HAP-1 (cell line): ENCODE measurements at regions not wholly inside any gene's neighbourhood (a gene's known extent, or its start where the extent isn't known, plus 50 kb on each side); places are given as distances from the start of the nearest gene placed in this dataset.

ENCODE experiments used
- DNase-seq, 2 experiments: peaks; one replicate each; pipeline ENCODE4 v3.0.0-alpha.2; 2016 to 2020; ENCODE audit warnings: low spot score in 2 of 2
- H3K27me3 ChIP-seq: fragments of 250-450 bp; sonication (Bioruptor Pico); 2 replicates; pipeline ENCODE4 v1.5.1; 2020; ENCODE audit warnings: low read depth, mild to moderate bottlenecking, moderate library complexity
- H3K36me3 ChIP-seq: fragments of 250-450 bp; sonication (Bioruptor Pico); replicated peaks from 2 replicates; pipeline ENCODE4 v1.5.1; 2020; ENCODE audit warnings: mild to moderate bottlenecking
- H3K4me1 ChIP-seq: fragments of 250-450 bp; sonication (Bioruptor Pico); 2 replicates; pipeline ENCODE4 v1.5.1; 2020; ENCODE audit warnings: mild to moderate bottlenecking
- H3K4me3 ChIP-seq: fragments of 250-450 bp; sonication (Bioruptor Pico); 2 replicates; pipeline ENCODE4 v1.5.1; 2020; ENCODE audit warnings: mild to moderate bottlenecking, moderate library complexity
- H3K9me3 ChIP-seq: fragments of 250-450 bp; sonication (Bioruptor Pico); 2 replicates; pipeline ENCODE4 v1.5.1; 2020; ENCODE audit warnings: mild to moderate bottlenecking, moderate library complexity
- in situ Hi-C: fragments of 300-500 bp; cut with MboI; formaldehyde crosslinking; loops from 3 replicates; pipeline ENCODE4 v1.14.3; 2020; ENCODE audit warnings: low sequenced_read_pairs, inconsistent platforms, mixed read lengths

DNA sequence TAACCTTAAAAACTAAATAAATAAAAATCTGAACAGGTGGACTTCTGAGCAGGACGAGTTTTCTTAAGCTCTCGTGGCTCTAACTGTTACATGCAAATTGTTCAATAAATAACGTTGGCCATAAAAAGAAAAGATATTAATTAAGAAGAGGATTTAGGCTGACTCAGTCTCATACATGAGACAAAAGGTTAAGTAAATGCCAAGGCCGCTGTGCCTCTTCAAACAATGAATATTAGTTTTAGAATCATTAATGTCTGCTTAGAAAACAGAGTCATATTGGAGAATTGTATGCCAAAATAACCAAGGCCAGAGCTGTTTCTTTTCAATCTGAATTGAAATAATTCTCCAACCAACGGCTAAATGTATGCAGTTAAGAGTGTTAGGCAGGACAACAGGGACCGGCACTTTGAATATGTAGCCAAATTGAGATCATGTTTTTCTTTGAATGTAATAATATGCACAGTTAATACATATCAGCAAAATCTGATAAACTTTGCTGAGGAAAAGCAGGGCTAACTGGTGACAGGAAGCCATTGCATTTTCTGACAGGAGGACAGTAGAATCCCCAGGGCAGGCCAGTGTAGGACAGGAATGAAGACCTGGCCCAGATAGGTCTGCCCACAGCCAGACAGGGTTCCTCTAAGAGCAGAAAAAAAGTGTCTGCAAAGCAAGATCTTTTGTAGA lies 1041.4 kb upstream of the FANCL start:
- no peak for DNase-seq
- Histone ChIP-seq H3K27me3 (no peaks in the 10 kb centered on the region), H3K4me3 (no peak overlapping the region), H3K9me3 (no peaks in the 10 kb centered on the region), H3K36me3 (no peaks in the 10 kb centered on the region), H3K4me1 (no peaks in the 10 kb centered on the region)
- in situ Hi-C loops = loop anchor here (25.0 kb wide), 1 partner anchor 1280 kb away; the partner anchor contains the start of gene BCL11A

DNA sequence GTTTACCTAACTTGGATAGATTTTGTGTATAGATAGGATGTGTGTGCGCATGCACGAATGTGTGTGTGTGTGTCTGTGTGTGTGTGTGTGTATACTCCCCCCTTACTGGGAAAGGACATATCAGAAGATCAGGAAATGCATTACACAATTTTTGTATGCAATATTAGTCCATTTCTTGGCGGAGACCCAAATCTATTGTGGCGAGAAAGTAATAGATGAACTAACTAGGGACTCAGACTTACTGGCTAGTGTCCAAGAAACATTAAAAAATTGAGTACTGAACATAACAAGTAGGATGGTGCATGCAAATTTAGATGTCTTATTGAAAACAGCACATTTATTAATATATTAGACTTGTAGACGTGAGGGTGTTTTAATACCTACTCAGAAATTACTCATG lies 1036.5 kb upstream of the FANCL start:
- H3K27me3 ChIP-seq = no peaks in the 10 kb centered on the region
- H3K9me3 ChIP-seq = no peaks in the 10 kb centered on the region
- no peaks in the 10 kb centered on the region for H3K4me1 ChIP-seq
- DNase-seq = no peak
- in situ Hi-C loops = loop anchor here (25.0 kb wide), 1 partner anchor 1285 kb away; the partner anchor contains the start of gene BCL11A
- no peaks in the 10 kb centered on the region for H3K36me3 ChIP-seq
- H3K4me3 ChIP-seq = no peak overlapping the region

DNA sequence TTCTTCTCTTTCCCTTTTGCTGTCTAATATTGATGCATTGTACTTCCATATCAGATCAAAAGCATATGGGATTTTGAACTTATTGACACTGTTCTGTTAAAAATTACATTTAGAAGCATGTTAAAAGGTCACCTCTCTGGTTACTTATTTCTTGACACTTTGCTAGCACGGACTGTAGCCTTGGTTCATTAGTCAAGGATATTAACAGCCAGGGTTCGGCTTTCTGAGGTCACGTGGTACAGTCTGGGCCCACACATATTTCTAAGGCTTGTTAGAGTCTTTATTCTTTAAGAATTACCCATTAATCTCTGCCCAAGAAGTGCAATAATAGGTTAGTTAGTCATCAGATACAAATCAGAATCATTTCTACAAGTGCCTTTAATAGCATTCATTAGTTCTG lies 1035.8 kb upstream of the FANCL start:
- Histone ChIP-seq H3K9me3 (no peaks in the 10 kb centered on the region), H3K4me3 (no peak overlapping the region), H3K27me3 (0 out of 2 replicates have a peak, but pooled peaks cover 3% of the 10 kb centered on the region), H3K36me3 (no peaks in the 10 kb centered on the region), H3K4me1 (no peaks in the 10 kb centered on the region)
- in situ Hi-C loops = loop anchor here (25.0 kb wide), 1 partner anchor 1285 kb away; the partner anchor contains the start of gene BCL11A
- DNase-seq = no peak

DNA sequence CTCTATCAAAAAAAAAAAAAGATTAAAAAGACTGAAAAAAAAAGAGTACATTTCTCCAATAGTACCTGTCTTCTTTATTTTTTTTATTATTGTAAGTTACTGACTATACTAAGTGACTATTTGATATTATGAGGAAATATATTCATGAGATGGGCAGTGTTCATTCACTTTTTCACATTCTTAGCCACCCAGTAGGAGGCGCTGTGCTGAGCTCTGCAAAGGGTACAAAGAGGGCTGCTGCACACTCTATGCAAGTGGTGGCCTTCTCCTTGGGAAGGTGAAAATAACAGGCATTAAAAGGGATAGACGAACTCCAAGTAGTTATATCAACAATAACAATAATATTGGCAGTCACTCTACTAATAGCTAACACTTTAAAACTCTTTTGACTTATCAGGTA lies 1034.9 kb upstream of the FANCL start:
- in situ Hi-C loops = loop anchor here (25.0 kb wide), 1 partner anchor 1286 kb away; the partner anchor contains the start of gene BCL11A
- DNase-seq = peak in 1 of 2 experiments; percentile 54

DNA sequence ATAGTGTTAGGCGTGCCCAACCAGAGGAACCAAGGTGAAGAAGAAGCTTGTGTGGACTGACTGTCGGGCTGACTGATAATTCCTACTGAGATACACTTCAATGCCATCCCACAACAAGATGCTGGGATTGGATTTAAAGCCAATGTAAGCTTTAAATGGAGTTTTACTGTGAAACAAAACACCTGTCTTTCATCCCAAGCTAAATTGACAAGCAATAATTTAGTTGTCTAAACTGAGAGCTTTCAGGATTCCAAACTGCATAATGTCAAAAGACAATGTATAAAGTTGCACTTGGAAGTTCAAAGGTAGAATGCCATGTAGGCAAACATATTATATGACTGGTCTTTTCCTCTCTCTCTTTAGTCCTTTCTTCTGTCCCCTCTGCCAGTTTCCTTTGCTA lies 1025.3 kb upstream of the FANCL start:
- Histone ChIP-seq H3K9me3 (no peaks in the 10 kb centered on the region), H3K4me3 (no peak overlapping the region), H3K36me3 (no peaks in the 10 kb centered on the region), H3K4me1 (no peaks in the 10 kb centered on the region), H3K27me3 (no peaks in the 10 kb centered on the region)
- DNase-seq = no peak
- in situ Hi-C loops = no loop called here

More for the DNA sequence above, 1034.9 kb upstream of the FANCL start:
- H3K4me1 ChIP-seq = no peaks in the 10 kb centered on the region
- no peak overlapping the region for H3K4me3 ChIP-seq
- H3K27me3 ChIP-seq = 0 out of 2 replicates have a peak, but pooled peaks cover 3% of the 10 kb centered on the region
- no peaks in the 10 kb centered on the region for H3K36me3 ChIP-seq
- no peaks in the 10 kb centered on the region for H3K9me3 ChIP-seq

DNA sequence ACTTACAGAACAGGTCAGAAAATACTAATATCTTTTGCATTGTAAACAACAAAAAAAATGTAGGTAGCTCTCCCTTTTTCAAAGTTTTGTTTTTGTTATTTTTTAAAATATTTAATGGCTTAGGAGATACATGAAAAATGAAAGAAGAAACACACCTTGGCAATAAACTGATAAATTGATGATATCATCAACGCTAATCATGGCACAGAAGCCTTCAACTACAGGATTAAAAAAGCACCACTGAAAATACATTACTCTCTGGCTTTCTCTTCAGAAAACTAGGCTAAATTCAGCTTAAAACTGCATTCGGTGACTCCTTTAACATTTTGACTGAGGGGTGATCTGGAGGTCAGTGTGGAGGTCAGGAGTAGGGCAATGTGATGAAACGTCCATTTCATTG lies 1018.8 kb upstream of the FANCL start:
- in situ Hi-C loops = no loop called here
- no peaks in the 10 kb centered on the region for H3K27me3 ChIP-seq
- no peaks in the 10 kb centered on the region for H3K4me1 ChIP-seq
- H3K36me3 ChIP-seq = no peaks in the 10 kb centered on the region
- H3K9me3 ChIP-seq = no peaks in the 10 kb centered on the region
- DNase-seq = no peak
- H3K4me3 ChIP-seq = no peak overlapping the region

DNA sequence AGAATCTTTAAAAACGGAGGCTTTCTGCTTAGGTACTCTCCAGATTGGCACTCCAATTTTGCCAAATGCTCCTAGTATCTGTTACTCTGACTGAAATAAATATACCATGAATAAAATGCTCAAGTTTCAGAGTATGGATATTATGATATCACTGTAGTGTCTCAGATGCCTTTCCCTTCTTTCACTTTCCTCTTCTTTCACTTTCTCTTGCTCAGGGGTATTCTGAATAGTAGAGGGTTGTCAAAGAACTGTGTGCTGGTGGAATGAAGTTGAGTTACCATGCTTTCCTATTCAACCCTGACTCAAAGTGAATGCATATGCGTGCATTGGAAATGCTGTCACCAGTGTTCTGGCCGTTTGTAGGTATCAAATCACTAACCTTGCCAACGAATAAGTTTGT lies 1015.2 kb upstream of the FANCL start:
- no peaks in the 10 kb centered on the region for H3K27me3 ChIP-seq
- in situ Hi-C loops = no loop called here
- no peak overlapping the region for H3K4me3 ChIP-seq
- no peaks in the 10 kb centered on the region for H3K9me3 ChIP-seq
- H3K36me3 ChIP-seq = no peaks in the 10 kb centered on the region
- no peaks in the 10 kb centered on the region for H3K4me1 ChIP-seq
- no peak for DNase-seq

DNA sequence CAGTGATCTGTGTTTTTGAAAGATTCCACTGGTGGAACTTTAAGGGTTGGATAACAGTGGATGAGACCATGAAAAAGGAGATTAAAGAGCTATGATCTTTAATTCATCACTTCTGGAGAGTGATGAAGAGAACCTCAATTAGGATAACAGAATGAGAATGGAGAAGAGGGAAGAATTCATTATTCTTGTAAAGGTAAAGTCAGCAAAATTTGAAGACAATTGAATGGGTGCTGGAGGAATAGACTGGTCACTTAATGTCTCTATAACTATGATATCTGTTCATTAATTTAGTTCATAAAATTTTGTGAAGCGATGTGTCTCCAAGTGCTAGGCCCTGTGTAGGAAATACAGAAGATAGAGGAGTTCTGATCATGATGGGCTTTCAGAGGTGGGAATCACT lies 1013.2 kb upstream of the FANCL start:
- Histone ChIP-seq H3K27me3 (no peaks in the 10 kb centered on the region), H3K4me1 (no peaks in the 10 kb centered on the region), H3K36me3 (no peaks in the 10 kb centered on the region), H3K9me3 (no peaks in the 10 kb centered on the region), H3K4me3 (no peak overlapping the region)
- DNase-seq = no peak
- in situ Hi-C loops = no loop called here

DNA sequence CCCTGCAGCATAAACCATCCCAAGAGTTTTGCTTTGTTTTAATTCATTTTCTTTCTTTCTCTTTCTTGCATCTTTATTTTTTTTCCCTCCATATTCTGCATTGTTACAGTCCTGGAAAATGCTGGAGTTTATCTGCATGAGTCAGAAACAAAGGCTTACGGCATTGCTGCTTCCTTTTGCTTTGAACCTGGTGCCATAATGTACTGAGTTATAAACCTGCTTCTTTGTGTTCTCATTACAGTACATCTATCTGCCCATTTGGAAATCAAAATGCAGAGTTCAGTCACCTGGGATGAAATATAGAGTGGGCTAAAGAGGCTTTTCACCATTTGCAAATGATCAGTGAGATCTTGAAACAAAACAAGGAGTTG lies 1009.2 kb upstream of the FANCL start:
- H3K4me3 ChIP-seq = no peak overlapping the region
- H3K4me1 ChIP-seq = no peaks in the 10 kb centered on the region
- DNase-seq = no peak
- in situ Hi-C loops = no loop called here
- no peaks in the 10 kb centered on the region for H3K27me3 ChIP-seq
- H3K36me3 ChIP-seq = no peaks in the 10 kb centered on the region
- no peaks in the 10 kb centered on the region for H3K9me3 ChIP-seq

DNA sequence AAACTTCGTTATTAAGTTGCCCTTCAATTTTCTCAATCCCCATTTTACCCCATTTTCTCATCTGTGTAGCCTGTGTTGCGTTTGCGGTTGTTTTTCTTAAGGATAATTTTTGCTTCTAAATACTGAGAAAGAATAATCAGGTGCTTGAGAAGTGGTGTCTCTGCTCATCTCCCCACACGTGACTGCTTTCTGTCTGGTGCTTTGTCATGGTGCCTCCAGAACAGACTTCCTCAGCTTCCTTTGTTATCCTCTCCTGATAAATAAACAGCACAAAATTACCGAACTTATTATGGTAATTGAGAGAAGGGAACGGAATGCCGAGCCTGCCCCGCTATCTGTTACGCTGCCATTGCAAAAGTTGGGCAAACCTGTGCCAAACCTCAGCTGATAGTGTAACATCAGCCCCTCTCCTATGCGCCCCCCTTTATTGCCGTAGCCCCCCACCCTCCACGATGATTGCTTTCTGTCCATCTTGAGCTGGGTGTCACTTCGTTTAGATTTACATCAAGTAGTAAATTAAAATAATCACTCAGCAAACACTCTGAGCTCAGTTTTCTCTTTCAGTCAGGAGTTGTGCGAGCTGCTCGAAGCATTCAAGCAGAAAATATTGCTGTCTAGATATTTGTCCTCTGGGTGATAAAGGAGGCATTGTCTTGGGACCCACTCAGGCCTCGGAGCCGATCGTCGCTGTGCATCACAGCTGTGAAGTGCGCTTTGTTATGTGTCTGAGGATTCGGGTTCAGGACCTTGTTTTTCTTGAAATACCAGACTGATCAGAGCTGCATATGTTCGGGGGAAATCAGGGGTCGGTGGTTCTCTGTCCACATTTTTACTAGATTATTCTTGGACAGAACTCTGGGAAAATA lies 1008.5 kb upstream of the FANCL start:
- Histone ChIP-seq H3K36me3 (no peaks in the 10 kb centered on the region), H3K4me3 (no peak overlapping the region), H3K9me3 (no peaks in the 10 kb centered on the region), H3K27me3 (no peaks in the 10 kb centered on the region), H3K4me1 (no peaks in the 10 kb centered on the region)
- in situ Hi-C loops = no loop called here
- peak; percentile 8 to 20 for DNase-seq

DNA sequence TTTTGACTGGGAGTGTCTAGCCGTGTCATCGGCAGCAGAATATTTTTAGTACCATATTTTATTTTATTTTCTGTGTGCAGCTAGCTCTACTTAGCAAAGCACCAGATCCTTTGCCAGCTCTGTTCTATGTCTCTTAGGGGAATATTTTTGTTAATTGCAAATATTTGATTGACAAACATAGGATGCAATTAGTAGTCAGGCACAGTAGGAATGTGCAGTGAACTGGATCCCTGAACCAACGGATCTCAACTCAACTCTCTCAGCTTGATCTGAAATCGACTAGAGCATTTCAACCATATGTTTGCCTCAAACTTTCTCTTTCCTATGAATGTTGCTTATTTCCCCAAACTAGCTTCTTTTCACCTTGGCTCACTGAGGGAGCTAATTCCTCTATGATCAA lies 998.0 kb upstream of the FANCL start:
- Histone ChIP-seq H3K4me1 (no peaks in the 10 kb centered on the region), H3K36me3 (no peaks in the 10 kb centered on the region), H3K4me3 (no peak overlapping the region), H3K27me3 (no peaks in the 10 kb centered on the region), H3K9me3 (no peaks in the 10 kb centered on the region)
- in situ Hi-C loops = no loop called here
- no peak for DNase-seq

DNA sequence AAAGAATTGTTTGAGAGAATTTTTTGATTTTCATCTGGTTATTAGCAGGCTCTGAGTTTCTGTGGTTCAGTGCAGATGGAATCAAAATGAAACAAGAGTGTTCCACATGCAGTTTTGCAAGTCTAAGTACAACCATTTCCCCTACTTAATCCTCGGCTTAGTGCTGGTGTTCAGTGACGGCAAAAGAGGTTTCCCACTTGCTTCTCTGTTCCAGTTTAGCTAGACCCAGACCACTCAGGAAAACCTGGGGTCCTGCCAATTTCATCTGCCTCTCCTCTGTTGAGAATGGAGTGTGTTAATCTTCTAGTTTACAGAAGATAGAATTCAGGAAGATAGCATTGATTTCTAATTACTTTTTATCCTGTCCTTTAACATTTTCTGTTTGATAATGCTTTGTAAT lies 996.2 kb upstream of the FANCL start:
- H3K4me3 ChIP-seq = no peak overlapping the region
- in situ Hi-C loops = no loop called here
- H3K27me3 ChIP-seq = no peaks in the 10 kb centered on the region
- no peaks in the 10 kb centered on the region for H3K36me3 ChIP-seq
- H3K9me3 ChIP-seq = no peaks in the 10 kb centered on the region
- H3K4me1 ChIP-seq = no peaks in the 10 kb centered on the region
- no peak for DNase-seq

DNA sequence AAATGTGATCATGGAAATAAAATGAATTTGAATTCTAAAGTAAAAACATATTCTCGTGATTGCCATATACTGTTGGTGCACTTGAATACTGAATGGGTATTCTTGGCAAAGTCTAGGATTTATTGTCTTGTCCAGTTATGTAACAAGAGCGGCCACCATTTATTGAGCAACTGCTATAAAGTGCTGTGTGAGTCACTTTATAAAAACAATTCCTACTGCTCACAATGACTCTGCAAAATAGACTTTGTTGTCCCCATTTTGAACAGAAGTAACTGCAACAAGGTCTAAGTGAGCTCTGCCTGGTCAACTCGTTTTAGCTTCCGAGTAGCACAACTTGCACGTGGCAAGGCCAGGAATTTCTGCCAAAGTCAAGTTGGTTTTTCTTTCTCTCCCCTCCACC lies 995.6 kb upstream of the FANCL start:
- Histone ChIP-seq H3K27me3 (no peaks in the 10 kb centered on the region), H3K36me3 (no peaks in the 10 kb centered on the region), H3K4me3 (no peak overlapping the region), H3K9me3 (no peaks in the 10 kb centered on the region), H3K4me1 (no peaks in the 10 kb centered on the region)
- in situ Hi-C loops = no loop called here
- no peak for DNase-seq

DNA sequence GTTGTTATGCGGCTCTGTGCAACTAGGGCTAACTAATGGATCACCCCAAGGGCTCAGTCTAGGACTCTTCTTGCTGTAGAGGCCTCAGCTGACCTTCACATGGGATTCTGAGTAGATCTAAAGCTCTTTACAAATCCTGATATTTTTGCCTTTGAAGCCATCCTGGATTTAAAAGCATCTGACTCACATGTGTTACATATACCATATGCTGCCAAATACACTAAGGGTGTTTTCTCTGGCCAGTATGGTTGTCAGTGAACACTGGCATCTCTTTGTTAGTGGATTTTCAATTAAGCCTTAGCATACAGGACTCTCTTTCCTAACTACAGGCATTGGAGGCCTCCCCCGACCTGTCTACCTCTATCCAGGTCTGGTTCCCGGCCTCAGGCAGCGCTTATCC lies 992.8 kb upstream of the FANCL start:
- H3K36me3 ChIP-seq = no peaks in the 10 kb centered on the region
- H3K9me3 ChIP-seq = no peaks in the 10 kb centered on the region
- no peak for DNase-seq
- in situ Hi-C loops = no loop called here
- H3K4me1 ChIP-seq = no peaks in the 10 kb centered on the region
- no peaks in the 10 kb centered on the region for H3K27me3 ChIP-seq
- H3K4me3 ChIP-seq = no peak overlapping the region
